ENCODE measurements at regions not wholly inside any gene's neighbourhood (a gene's known extent, or its start where the extent isn't known, plus 50 kb on each side); places are given as distances from the start of the nearest gene placed in this dataset.

- TF ChIP-seq EZH2 (IDR thresholded peaks at IDR 0.05; ENCODE audit: insufficient read depth, poor library complexity, severe bottlenecking): no peak
- TF ChIP-seq EZH2phosphoT487 (IDR thresholded peaks at IDR 0.05; ENCODE audit: insufficient read depth, low read depth): no peak
These were observed 196.4 kb downstream of the RASSF9 start for GRCh38 chr12:85639834-85640233.

Data from GM23248 (cell line).